SH-SY5Y (cell line): ENCODE measurements at regions not wholly inside any gene's neighbourhood (a gene's known extent, or its start where the extent isn't known, plus 50 kb on each side); places are given as distances from the start of the nearest gene placed in this dataset.

Experiments used
- GATA2 ChIP-seq: IDR thresholded peaks from 2 replicates; pipeline ENCODE4 v1.6.1; 2011; ENCODE audit warnings: mild to moderate bottlenecking, low read depth, low read length
- GATA3 ChIP-seq: IDR thresholded peaks from 2 replicates; pipeline ENCODE4 v1.6.1; 2011; ENCODE audit warnings: low read depth, mild to moderate bottlenecking, low read length, moderate library complexity

DNA sequence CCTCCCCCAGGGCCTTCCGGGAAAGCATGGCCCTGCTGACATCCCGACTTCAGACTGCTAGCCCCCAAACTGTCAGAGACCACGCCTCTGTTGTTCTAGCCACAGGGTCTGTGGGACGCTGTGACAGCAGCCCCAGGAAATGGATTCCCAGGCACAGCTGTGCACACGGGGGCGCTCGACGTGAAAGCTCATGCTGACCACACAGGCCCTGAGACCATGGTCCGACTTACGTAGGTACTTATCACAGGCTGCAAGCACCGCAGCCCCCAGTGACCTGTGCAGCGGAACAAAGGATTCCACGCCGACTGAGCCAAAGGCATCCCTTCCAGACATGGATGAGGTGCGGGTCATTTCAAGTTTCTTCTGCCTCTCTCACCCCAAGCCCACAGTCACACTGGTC, 150.6 kb downstream of the CTTN start:
- TF ChIP-seq GATA2, result no peak
- no peak for TF ChIP-seq GATA3
